GM21360 (cell line): ENCODE measurements at regions not wholly inside any gene's neighbourhood (a gene's known extent, or its start where the extent isn't known, plus 50 kb on each side); places are given as distances from the start of the nearest gene placed in this dataset.
"Not testable (repeated sequence)": the region's sequence is repeated elsewhere in the genome, so short reads cannot be mapped to it uniquely, and the experiment has no call there.

Experiments
- ATAC-seq: cut with Tn5 transposase; IDR thresholded peaks from one replicate; pipeline ENCODE4 v1.9.1; 2021; ENCODE audit warnings: mild to moderate bottlenecking, moderate library complexity; ENCODE audit not compliant: unreplicated experiment

DNA sequence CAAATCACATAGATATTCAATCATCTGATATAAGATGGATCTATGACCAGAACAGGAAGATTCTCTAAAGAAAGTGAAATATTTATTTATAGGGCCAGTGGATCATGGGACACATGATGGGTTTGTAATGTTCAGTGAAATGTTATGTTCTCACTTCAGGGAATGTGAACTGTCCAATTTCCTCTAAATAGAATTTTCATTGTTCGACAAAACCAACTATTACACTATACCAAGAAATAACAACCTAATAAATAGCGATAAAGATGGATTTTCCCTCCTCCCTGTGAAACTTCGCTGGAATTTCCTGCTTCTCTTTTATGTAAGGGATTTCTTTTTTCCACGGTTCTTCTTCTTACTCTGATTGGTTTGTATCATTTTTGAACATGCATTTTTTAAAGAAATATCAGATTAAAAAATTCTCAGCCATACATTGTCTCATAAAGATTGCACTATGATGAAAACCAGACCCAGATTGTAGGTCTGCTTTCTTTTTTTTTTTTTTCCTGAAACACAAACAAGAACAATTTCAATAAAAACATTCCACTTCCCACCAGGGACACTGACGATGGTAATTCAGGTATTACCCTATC is 139.8 kb upstream of the ZEB1 start:
- ATAC-seq = no peak

GRCh38 chr10:31186225-31187000 is 132.6 kb upstream of the ZEB1 start:
- no peak for ATAC-seq

DNA sequence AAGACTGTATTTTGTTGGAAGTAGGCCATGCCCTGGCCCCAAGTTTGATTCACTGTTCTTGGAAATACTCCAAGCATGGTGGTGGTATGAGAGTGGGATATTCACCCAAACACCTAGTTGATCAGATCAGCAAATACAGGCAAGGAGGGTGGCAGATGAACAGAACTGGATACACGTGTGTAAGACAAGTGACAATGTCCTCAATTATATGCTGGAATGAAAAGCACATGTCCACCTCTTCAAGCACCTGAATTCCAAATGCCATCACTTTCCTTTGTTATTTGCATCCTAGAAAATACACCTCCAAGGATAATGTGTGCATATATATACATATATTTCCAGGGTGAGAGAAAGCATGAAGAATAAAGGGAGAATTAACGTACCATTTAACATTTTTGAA is 131.8 kb upstream of the ZEB1 start:
- no peak for ATAC-seq

DNA sequence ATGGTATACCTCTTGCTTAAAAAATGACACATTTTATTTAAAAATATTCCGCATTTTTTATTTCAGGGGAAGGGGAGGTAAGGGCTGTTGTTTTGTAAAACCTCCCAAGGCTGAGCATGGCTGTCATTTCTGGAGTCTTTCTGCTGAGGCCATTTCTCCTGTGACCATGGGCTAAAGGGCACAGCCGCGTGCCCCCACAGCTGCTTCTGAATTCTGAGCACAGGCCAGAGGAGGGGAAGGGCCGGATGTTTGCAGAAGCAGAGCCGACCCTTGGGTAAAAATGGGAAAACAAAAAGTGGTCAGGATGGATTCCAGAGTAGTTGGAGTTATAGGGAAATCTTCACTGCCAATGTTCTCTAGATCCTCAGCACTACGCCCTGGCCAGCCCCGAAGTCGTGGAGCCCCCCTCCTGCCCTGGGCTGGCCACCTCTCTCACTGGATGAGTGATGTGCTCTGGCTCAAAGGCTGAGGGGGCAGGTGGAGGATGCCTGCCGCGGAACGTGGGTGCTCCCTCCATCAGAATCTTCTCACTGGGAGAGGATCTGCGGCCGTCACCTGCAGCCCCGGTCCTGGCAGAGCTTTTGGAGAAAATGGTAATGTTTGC is 131.3 kb upstream of the ZEB1 start:
- no peak for ATAC-seq

- ATAC-seq = no peak
Measured at GRCh38 chr10:31188792-31189406, 130.1 kb upstream of the ZEB1 start.

DNA sequence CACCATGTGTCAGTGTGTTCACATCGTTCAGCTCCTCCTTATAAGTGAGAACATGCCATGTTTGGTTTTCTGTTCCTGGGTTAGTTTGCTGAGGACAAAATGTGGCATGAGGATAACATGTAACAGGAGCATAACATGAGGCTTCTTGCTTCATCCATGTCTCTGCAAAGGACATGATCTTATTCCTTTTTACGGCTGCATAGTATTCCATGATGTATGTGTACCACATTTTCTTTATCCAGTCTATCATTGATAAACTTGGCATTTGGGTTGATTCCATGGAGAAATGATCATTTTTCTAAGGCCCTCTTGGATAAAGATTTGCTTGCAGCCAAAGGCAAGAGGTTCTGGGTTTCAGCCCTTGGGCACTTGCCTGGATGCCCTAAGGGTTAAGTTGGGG is 128.5 kb upstream of the ZEB1 start:
- ATAC-seq = no peak

DNA sequence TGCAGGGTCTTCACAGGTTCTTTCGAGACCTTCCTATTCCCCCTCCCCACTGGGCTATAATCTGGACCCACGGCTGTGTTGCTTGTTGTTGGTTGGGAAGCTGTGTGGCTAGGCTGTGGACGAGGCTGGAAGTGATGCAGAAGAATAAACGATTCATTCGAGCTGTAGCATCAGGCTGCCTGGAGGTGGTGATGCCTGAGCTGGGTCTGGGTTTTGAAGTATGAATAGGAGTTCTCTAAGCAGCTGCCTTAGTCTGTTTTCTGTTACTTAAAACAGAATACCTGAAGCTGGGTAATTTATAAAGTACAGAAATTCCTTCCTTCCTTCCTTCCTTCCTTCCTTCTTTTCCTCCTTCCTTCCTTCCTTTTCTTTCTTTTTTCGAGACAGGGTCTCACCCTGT is 126.5 kb upstream of the ZEB1 start:
- ATAC-seq = no peak

GRCh38 chr10:31194986-31195385 is 124.0 kb upstream of the ZEB1 start:
- no peak for ATAC-seq

- no peak for ATAC-seq
Measured at GRCh38 chr10:31197886-31198285, 121.1 kb upstream of the ZEB1 start.

GRCh38 chr10:31204090-31204489 is 114.9 kb upstream of the ZEB1 start:
- ATAC-seq = no peak

DNA sequence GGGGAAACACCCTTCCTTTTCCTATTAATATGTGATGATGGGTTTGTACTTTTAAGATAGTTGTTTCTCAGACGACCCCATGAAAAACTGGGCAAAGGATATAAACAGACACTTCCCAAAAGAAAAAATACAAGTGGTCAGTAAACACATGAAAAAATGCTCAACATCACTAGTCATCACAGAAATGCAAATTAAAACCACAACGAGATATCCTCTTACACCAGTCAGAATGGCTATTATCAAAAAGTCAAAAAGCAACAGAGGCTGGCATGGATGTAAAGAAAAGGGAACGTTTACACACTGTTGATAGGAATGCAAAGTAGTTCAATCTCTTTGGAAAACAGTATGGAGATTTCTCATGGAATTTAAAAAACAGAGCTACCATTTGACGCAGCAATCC is 111.4 kb upstream of the ZEB1 start:
- ATAC-seq = no peak

DNA sequence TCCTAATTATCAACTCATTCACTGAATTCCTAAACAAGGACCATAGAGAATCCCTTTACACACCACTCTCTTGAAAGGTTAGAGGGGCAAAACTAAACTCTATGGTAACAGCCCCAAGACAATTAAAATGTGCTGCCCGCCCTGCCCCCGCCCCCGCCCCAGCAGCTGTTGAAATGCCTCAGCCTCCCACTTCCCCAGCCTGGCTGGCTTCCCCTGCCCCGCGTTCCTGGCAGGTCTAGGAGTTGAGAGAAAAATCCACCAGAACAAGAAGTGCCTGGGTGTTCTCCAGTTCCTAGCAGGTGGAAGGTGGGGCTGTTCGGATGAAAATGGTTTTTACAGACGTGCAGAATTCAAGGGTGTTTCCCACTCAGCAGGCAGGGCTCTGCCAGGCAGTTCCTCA is 109.5 kb upstream of the ZEB1 start:
- ATAC-seq = no peak

DNA sequence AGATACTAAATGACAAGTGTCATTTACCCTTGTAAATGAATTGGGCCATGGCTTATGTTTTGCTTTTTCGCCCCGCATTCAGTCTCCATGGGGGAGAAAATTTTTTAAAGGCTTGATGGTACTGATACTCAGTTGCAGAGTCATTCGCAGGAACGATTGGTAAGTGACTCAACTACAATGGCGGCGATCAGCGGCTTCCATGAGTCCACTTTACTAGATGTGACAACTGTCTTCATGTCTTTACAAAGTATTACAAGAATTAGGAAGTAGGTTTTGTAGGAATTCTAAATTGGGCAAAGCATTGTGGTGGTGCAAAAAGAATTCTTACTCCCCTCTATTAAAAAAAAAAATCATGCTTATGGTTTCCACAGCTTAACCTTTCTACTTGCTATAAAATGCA is 108.8 kb upstream of the ZEB1 start:
- ATAC-seq = no peak

- ATAC-seq = no peak
Measured at GRCh38 chr10:31213959-31214358, 105.1 kb upstream of the ZEB1 start.

- ATAC-seq = no peak
Measured at GRCh38 chr10:31215052-31215451, 104.0 kb upstream of the ZEB1 start.

DNA sequence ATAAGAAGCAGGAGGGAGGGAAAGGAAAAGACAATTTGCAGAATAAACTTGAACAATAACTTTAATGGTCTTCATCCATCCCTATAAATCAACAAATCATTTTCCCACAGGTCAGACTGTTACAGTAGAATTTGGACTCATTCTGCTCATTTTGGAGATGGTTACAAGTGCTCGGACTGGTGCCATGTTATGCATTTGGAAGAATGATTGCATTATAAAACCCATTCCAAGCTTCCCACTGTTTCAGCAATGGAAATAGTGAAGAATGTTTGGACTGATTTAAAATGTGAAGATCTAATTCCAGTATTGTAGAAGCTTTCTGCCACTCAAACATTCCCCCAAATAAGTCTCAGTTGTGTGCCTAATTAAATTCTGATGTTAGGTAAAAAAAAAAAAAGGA is 99.7 kb upstream of the ZEB1 start:
- no peak for ATAC-seq

DNA sequence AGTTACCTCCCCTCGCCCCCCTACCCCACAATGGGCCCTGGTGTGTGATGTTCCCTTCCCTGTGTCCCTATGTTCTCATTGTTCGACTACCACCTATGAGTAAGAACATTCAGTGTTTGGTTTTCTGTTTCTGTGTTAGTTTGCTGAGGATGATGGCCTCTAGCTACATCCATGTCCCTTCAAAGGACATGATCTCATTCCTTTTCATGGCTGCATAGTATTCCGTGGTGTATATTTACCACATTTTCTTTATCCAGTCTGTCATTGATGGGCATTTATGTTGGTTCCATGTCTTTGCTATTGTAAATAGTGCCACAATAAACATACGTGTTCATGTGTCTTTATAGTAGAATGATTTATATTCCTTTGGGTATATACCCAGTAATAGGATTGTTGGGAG is 90.2 kb upstream of the ZEB1 start:
- ATAC-seq = not testable (repeated sequence)

- ATAC-seq = no peak
Measured at GRCh38 chr10:31239961-31240360, 79.1 kb upstream of the ZEB1 start.

DNA sequence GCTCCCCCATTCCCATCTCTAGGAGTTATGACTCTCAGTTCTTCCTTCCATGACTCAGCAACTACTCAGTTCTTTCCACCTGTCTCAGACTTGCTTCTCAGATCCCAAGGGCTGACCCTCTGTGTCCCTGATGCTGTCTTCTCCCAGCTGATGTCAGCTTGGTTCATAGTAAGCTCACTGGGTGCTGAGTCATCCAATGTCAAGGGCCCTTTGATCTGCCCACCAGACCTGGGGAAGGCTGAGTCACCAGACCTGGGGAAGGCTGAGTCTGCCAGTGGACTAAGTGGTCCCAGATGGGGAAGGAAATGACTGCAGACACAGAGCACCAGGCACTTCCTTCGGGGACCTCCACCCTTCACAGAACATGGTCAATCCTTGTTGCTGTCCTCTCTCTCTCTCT is 76.1 kb upstream of the ZEB1 start:
- no peak for ATAC-seq

- ATAC-seq = not testable (repeated sequence)
Measured at GRCh38 chr10:31251118-31251517, 67.9 kb upstream of the ZEB1 start.

DNA sequence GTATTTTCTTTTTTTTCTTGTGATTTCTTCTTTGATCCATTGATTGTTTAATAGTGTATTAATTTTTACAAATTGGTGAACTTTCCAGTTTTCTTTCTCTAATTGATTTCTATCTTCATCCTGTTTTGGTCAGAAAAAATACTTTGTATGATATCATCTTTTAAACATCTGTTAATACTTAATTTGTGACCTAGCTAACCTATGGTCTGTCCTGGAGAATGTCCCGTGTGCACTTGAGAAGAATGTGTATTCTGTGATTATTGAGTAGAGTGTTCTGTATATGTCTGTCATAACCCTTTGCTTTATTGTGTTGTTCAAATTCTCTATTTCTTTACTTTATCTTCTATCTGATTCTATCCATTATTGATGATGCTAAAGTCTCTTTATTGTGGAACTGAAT is 65.8 kb upstream of the ZEB1 start:
- ATAC-seq = no peak
